Caco-2 (cell line): ENCODE measurements at regions not wholly inside any gene's neighbourhood (a gene's known extent, or its start where the extent isn't known, plus 50 kb on each side); places are given as distances from the start of the nearest gene placed in this dataset.

Experiments used
- BruUV-seq: library from RNA; stranded (reverse); fragments of 400-500 nt; replicated peaks from 2 replicates; lab custom pipeline; 2021; lab: Mats Ljungman, UMichigan
- CTCF ChIA-PET: fragments of 300-600 bp; sonication (Branson Sonifier 250); formaldehyde crosslinking; loops from one replicate; lab custom pipeline; 2022; ENCODE audit warnings: antibody characterized with exemption; lab: Charles Lee
- POLR2A ChIA-PET: fragments of 300-600 bp; sonication (Branson Sonifier 250); formaldehyde crosslinking; loops from one replicate; lab custom pipeline; 2022; ENCODE audit warnings: antibody characterized with exemption; lab: Charles Lee
- DNase-seq, 2 experiments: peaks; one replicate each; pipeline versions ENCODE4 v3.0.0 to v3.0.0-alpha.2; 2020 to 2022
- H3K27me3 ChIP-seq: replicated peaks from 2 replicates; pipeline ENCODE4 v1.6.0; 2011; ENCODE audit warnings: low read length; ENCODE audit not compliant: control insufficient read depth, insufficient read depth
- H3K36me3 ChIP-seq: 2 replicates; pipeline ENCODE4 v1.5.1; 2011; ENCODE audit warnings: low read length; ENCODE audit not compliant: control insufficient read depth, insufficient read depth
- H3K4me1 ChIP-seq: fragments of 250-450 bp; sonication (Bioruptor Pico); 2 replicates; pipeline ENCODE4 v1.5.1; 2020; ENCODE audit warnings: mild to moderate bottlenecking
- H3K4me3 ChIP-seq: 2 replicates; pipeline ENCODE4 v1.5.1; 2011; ENCODE audit warnings: low read depth, mild to moderate bottlenecking, control low read depth, low read length
- H3K9me3 ChIP-seq: fragments of 250-450 bp; sonication (Bioruptor Pico); 2 replicates; pipeline ENCODE4 v1.5.1; 2020; ENCODE audit warnings: mild to moderate bottlenecking, moderate library complexity
- H3K27ac Mint-ChIP-seq: one replicate; pipeline ENCODE4 v1.8.0; 2022; ENCODE audit warnings: mixed read lengths; ENCODE audit not compliant: unreplicated experiment
- H3K27me3 Mint-ChIP-seq: one replicate; pipeline ENCODE4 v1.8.0; 2022; ENCODE audit warnings: mixed read lengths; ENCODE audit not compliant: insufficient read depth, unreplicated experiment
- H3K36me3 Mint-ChIP-seq: one replicate; pipeline ENCODE4 v1.8.0; 2022; ENCODE audit warnings: mild to moderate bottlenecking, mixed read lengths; ENCODE audit not compliant: insufficient read depth, unreplicated experiment
- H3K4me1 Mint-ChIP-seq: one replicate; pipeline ENCODE4 v1.8.0; 2022; ENCODE audit warnings: low read depth, mixed read lengths; ENCODE audit not compliant: unreplicated experiment
- H3K4me3 Mint-ChIP-seq: one replicate; pipeline ENCODE4 v1.8.0; 2022; ENCODE audit warnings: mild to moderate bottlenecking, moderate library complexity, mixed read lengths; ENCODE audit not compliant: unreplicated experiment
- H3K9me3 Mint-ChIP-seq: one replicate; pipeline ENCODE4 v1.8.0; 2022; ENCODE audit warnings: mixed read lengths; ENCODE audit not compliant: unreplicated experiment
- intact Hi-C: fragments of 100-400 bp; cut with micrococcal nuclease; formaldehyde crosslinking; loops from one replicate; pipeline ENCODE4 v1.10.0; 2022; ENCODE audit not compliant: unreplicated experiment
- TF ChIP-seq, protein P1 (sequence below), 2 experiments: fragments of 200-600 bp in 1 of 2; IDR thresholded peaks; 1 replicate in 1 of 2; 2 replicates in 1 of 2; pipeline versions ENCODE4 v1.5.1 to v1.8.0; 2011 to 2022; ENCODE audit warnings: antibody characterized with exemption in 1 of 2, control low read depth in 1 of 2, inconsistent platforms in 1 of 2, low read depth in 1 of 2, low read length in 1 of 2, mild to moderate bottlenecking in 1 of 2, moderate library complexity in 1 of 2; ENCODE audit not compliant: insufficient read depth in 1 of 2, severe bottlenecking in 1 of 2, unreplicated experiment in 1 of 2

DNA sequence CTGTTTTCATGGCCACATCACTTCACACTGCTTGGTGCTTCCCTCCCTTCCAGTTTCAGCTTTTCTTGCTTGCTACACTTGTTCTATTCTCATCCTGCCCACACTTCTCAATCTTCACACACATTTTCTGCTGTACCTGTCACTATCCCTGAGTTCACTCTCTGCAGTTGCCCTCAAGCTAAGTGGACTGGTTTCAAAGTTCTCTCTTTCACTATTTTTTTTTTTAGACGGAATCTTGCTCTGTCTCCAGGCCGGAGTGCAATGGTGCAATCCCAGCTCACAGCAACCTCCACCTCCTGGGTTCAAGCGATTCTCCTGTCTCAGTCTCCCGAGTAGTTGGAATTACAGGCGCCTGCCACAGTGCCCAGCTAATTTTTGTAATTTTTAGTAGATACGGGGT lies 130.6 kb upstream of the FAM83B start:
- H3K36me3 ChIP-seq = no peaks in the 10 kb centered on the region
- Mint-ChIP-seq H3K27me3 (no peaks in the 10 kb centered on the region), H3K9me3 (no peaks in the 10 kb centered on the region), H3K4me3 (no peak overlapping the region), H3K27ac (no peak overlapping the region), H3K4me1 (peaks cover 19% of the 10 kb centered on the region), H3K36me3 (no peaks in the 10 kb centered on the region)
- no peaks in the 10 kb centered on the region for H3K27me3 ChIP-seq
- ChIA-PET POLR2A (no interaction called here), CTCF (interaction anchor here (0.7 kb wide), 1 partner anchor 83 kb away, joined by 3 read pairs; no protein-coding TSS in a partner anchor)
- H3K9me3 ChIP-seq = no peaks in the 10 kb centered on the region
- BruUV-seq = no TSS peak
- no peaks in the 10 kb centered on the region for H3K4me1 ChIP-seq
- intact Hi-C loops = loop anchor here (5.0 to 10.0 kb wide), 4 partner anchors 151 to 731 kb away; no protein-coding TSS in a partner anchor
- no peak for DNase-seq
- H3K4me3 ChIP-seq = no peak overlapping the region
- TF ChIP-seq, protein P1, sequence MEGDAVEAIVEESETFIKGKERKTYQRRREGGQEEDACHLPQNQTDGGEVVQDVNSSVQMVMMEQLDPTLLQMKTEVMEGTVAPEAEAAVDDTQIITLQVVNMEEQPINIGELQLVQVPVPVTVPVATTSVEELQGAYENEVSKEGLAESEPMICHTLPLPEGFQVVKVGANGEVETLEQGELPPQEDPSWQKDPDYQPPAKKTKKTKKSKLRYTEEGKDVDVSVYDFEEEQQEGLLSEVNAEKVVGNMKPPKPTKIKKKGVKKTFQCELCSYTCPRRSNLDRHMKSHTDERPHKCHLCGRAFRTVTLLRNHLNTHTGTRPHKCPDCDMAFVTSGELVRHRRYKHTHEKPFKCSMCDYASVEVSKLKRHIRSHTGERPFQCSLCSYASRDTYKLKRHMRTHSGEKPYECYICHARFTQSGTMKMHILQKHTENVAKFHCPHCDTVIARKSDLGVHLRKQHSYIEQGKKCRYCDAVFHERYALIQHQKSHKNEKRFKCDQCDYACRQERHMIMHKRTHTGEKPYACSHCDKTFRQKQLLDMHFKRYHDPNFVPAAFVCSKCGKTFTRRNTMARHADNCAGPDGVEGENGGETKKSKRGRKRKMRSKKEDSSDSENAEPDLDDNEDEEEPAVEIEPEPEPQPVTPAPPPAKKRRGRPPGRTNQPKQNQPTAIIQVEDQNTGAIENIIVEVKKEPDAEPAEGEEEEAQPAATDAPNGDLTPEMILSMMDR (IDR thresholded peaks at IDR 0.05; ENCODE audit: insufficient read depth in 1 of 2, low read depth in 1 of 2, low read length in 1 of 2, severe bottlenecking in 1 of 2, unreplicated experiment in 1 of 2) = no peak

DNA sequence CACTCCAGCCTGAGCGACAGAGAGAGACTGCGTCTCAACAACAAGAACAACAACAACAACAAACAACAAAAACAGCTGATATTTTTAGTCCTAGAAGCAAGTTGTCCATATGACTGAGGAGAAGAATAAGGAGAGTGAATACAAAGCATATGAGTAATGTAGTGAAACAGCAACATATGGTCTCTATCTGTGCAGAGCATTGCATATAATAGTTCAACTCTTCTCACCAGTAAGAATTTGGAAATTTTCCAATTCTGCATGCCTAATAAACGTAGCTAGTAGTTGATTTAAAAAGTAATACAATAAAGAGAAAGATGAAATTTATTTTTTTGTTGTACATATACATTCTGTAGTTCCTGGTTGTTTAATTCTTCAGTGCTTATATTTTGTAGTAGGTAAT lies 129.7 kb upstream of the FAM83B start:
- intact Hi-C loops = loop anchor here (5.0 to 10.0 kb wide), 4 partner anchors 150 to 732 kb away; no protein-coding TSS in a partner anchor
- Mint-ChIP-seq H3K4me3 (no peak overlapping the region), H3K36me3 (no peaks in the 10 kb centered on the region), H3K27ac (no peak overlapping the region), H3K9me3 (no peaks in the 10 kb centered on the region), H3K4me1 (peaks cover 19% of the 10 kb centered on the region), H3K27me3 (no peaks in the 10 kb centered on the region)
- no TSS peak for BruUV-seq
- DNase-seq = no peak
- no peak overlapping the region for H3K4me3 ChIP-seq
- ChIA-PET CTCF (interaction anchor here (1.5 to 1.6 kb wide), 2 partner anchors 20 to 352 kb away, joined by 5 to 14 read pairs; no protein-coding TSS in a partner anchor), POLR2A (no interaction called here)
- no peaks in the 10 kb centered on the region for H3K4me1 ChIP-seq
- H3K9me3 ChIP-seq = no peaks in the 10 kb centered on the region
- no peaks in the 10 kb centered on the region for H3K36me3 ChIP-seq
- TF ChIP-seq, protein P1 (IDR thresholded peaks at IDR 0.05; ENCODE audit: insufficient read depth in 1 of 2, low read depth in 1 of 2, low read length in 1 of 2, severe bottlenecking in 1 of 2, unreplicated experiment in 1 of 2) = no peak
- H3K27me3 ChIP-seq = no peaks in the 10 kb centered on the region

DNA sequence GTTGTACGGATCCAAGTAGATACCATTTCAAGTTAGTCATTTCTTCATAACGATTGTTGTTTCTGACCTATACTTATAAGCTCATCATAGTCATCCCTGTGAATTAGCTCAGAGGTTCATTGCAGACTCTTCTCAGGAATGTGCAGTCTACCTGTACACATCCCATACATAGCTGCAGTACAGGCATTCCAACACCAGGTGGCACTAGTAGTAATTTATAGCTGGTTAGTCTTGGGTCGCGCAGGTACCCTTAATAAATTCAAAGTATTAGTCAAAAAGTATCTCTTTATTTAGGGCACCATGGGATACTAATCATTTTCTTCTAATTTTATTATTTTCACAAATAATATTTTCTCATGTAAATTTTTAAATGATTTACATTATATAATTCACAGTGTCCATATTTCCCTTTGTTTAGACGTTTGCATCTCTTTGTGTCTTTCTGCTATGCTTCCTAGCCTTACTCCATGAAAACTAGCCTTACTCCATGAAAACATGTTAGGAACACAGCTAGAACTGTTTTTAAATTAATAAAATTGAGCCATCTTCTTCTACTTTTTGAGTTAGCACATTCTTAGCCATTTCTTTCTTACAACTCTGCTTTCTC lies 128.6 kb upstream of the FAM83B start:
- BruUV-seq = no TSS peak
- Mint-ChIP-seq H3K36me3 (no peaks in the 10 kb centered on the region), H3K9me3 (no peaks in the 10 kb centered on the region), H3K27ac (no peak overlapping the region), H3K4me1 (peaks cover 19% of the 10 kb centered on the region), H3K4me3 (no peak overlapping the region), H3K27me3 (no peaks in the 10 kb centered on the region)
- no peaks in the 10 kb centered on the region for H3K9me3 ChIP-seq
- H3K36me3 ChIP-seq = no peaks in the 10 kb centered on the region
- TF ChIP-seq, protein P1 (IDR thresholded peaks at IDR 0.05; ENCODE audit: insufficient read depth in 1 of 2, low read depth in 1 of 2, low read length in 1 of 2, severe bottlenecking in 1 of 2, unreplicated experiment in 1 of 2) = peak; percentile 69 to 74
- peak; percentile 78 to 82 for DNase-seq
- no peak overlapping the region for H3K4me3 ChIP-seq
- H3K4me1 ChIP-seq = no peaks in the 10 kb centered on the region
- intact Hi-C loops = loop anchor here (1.0 to 10.0 kb wide), 7 partner anchors 129 to 733 kb away; partner anchors contain the start of gene FAM83B
- ChIA-PET POLR2A (no interaction called here), CTCF (interaction anchor here (1.0 to 1.8 kb wide), 10 partner anchors 11 to 351 kb away, joined by 3 to 14 read pairs (median 4); partner anchors contain the start of gene FAM83B)
- no peaks in the 10 kb centered on the region for H3K27me3 ChIP-seq
